ENCODE measurements at regions not wholly inside any gene's neighbourhood (a gene's known extent, or its start where the extent isn't known, plus 50 kb on each side); places are given as distances from the start of the nearest gene placed in this dataset.
A peak's percentile ranks its signal among the peaks of the same experiment; 100 is the strongest.

GRCh38 chr1:208387908-208388811 lies 144.0 kb upstream of the PLXNA2 start:
- no peak for TF ChIP-seq CTCF (IDR thresholded peaks at IDR 0.05; ENCODE audit: poor library complexity, severe bottlenecking)
- TF ChIP-seq EP300 (conservative IDR thresholded peaks at IDR 0.05; ENCODE audit: poor library complexity, severe bottlenecking): peak; percentile 57
- no peak for TF ChIP-seq TAF1 (IDR thresholded peaks at IDR 0.05; ENCODE audit: low read depth)
- TF ChIP-seq EZH2 (IDR thresholded peaks at IDR 0.05; ENCODE audit: borderline replicate concordance, insufficient read depth, low read length, poor library complexity, severe bottlenecking): no peak
